HL-60/S4 (cell line): ENCODE measurements at regions not wholly inside any gene's neighbourhood (a gene's known extent, or its start where the extent isn't known, plus 50 kb on each side); places are given as distances from the start of the nearest gene placed in this dataset.

Experiments
- in situ Hi-C: fragments of 300-500 bp; cut with MboI; formaldehyde crosslinking; loops from 2 replicates; pipeline ENCODE4 v1.14.3; 2022; ENCODE audit warnings: low sequenced_read_pairs

DNA sequence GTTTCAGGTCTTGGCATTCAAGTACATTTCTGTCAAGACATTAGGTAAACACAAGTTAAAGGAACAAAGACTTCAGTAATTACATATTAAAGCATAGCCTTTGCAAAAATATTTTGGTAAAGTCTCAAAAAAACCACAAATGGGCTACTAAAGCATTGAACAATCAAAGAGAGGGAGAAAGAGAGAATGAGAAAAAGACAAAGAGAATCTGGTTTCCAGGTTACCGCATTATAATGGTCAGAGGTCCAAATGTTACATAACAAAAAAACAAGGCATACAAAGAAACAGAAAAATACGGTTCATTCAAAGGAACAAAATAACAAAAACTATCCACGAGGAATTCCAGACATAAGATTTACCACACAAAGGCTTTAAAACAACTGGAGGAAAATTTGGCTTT lies 327.9 kb downstream of the AKAIN1 start:
- in situ Hi-C loops = no loop called here

DNA sequence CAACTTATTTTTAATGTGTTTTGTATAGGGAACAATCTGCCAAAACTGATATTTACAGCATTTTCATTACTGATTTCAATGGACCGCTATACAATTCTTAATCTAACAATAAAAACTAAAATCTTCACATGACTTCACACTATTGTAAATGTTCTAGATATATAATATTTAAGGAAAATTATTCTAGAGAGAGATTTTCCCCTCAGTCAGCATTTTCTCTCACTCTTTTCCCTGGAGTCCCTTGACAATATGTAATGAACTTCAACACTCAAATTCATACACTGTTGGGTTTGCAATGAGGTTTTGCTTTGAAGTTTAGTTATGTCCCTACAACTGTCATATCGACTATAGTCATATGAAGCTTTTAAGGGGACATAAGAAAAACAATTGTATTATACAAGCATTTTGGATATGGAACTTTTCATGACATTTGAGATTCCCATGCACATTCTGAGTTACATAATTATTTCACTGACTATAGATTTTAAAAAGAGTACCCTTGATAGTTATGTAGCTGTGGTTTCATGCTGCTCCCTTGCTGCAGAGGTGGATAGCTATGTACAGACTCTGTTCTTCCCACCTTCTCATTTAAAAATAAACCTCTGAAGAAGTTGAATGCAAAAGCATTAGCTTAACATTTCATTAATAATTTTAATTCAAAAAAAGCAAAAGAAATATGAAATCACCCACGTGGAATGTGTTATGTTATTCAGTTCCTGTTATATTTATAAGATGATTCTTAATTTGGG lies 338.5 kb downstream of the AKAIN1 start:
- in situ Hi-C loops = no loop called here

DNA sequence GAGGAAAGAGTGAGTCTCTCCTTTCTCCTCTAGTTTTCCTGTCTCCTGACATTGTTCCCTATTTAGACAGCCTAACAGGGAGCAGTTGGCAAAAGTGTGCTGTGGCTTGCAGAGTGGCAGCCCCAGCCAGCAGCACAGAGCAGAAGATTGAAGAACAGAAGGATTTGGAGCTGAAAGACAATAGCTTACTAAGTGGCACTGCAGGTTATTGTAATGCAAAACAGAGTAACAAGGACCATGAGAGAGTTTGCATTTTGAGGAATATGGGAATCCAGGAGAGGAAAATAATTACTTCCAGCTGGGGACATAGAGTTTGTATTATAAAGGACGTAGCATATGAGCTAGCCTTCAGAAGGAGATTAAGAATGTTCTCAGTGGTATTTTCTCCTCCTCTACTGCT lies 342.4 kb downstream of the AKAIN1 start:
- in situ Hi-C loops = no loop called here

DNA sequence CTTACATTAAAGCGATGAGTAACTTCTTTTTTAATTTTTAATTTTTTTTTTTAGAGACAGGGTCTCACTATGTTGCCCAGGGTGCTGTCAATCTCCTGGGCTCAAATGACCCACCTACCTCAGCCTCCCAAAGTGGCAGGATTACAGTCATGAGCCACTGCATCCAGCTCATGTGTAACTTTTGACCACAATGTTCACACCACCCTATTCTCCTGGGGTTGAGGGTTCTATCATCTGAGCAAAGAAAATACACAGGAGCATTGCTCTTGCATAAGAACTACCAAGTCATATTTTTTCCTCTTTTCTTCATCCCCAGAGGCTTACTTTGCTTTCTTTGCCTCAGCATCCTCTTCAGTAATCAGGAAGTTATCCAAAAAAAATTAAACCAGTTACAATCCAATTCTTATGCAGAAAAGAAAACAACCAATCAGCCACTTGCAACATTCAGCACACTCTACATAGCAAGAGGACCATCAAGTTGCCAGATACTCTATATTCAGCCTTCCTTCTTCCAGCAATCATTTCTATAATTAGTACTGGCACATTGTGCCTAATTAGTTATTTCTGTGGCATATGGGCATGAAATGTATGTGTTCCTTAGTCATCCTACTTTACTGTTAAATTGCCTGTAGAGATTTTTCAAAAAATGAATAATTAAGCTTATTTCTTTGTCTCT lies 345.6 kb downstream of the AKAIN1 start:
- in situ Hi-C loops = no loop called here

DNA sequence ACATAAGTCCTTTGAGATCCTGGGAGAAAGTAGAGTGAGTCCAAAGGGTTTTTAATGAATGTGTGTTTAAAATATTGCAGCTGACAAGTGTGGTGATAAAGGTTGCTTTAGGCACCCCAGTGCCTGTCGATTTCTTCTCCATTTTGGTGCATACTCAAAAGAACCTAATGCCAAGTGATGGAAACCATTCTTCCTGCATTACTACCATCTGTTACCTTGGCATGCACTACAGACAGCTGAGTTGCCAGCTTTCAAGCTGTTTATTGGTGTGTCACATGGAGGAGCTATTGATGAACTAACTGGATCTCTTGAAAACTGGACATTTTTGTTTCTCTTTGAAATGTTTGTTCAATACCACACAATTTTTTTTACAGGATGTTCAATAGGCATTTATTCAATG lies 350.0 kb downstream of the AKAIN1 start:
- in situ Hi-C loops = no loop called here

DNA sequence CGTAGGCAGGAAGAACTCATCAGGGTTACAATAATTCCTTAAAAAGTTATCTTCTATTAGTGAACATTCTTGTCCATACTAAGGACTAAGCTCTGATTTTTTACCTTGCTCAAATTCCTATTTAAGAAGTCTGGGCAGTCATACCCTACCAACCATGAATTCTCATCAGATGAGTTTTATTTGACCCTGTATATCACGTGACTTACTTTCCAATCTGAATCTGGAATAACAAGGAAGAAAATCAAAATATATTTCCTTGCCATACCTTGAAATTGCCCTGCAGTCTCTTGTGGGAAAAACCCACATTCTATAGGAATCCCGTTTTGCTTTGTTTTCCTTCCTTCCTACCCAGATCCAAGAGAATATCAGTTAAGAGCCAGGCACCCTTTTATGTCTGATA lies 352.7 kb downstream of the AKAIN1 start:
- in situ Hi-C loops = no loop called here

DNA sequence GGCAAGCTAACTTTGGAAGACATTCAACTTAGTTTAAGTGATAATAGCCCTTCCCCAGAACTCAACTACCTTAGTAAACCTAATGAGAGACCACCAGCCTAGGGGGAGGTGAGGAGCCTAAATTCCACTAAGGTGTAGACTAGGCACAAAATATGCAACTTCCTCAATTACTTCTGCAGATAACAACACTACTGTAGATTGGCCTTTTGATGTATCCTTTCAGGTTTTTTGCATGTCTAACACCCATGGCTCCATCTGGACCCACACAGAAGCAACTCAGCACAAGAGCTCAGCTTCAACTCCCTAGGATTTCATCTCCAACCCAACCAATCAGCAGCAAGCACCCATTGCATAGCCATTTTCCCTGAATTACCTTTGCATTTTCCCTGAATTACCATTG lies 353.3 kb downstream of the AKAIN1 start:
- in situ Hi-C loops = no loop called here

DNA sequence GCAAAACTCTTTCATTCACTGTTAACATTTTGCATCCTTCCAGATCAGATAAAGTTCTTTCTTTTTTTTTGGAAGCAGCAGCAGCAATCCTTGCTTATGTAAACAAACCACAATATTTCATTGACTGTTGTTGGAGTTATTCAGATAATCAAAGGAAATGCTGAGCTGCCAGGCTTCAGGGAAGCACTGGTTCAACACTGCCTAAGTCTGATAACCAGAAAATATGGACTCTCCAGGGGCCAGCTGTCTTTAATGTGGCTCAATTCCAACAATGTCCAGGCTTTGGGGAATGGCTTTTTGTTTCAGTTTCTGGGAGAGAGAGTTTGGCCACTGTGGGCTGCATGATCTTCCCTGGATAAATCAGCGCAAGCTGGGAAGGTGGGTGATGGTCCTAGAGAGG lies 354.3 kb downstream of the AKAIN1 start:
- in situ Hi-C loops = no loop called here

DNA sequence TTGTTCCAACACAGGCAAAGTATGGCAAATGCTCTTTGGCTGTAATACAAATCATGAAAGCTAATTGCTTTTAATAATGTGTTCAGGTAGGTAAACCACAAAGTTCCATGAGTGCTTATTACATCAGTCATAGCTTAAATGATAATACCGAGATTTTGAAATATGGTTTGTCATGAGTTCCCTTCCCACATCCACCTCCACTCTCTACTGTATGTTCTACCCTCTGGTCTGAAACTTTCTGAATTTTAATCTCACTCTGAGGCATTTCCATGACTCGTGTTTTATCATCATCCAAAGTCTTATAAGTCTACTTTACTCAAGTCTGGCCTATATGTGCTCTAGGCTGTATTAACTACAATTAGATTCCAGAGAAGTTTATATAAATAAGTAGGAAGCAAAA lies 354.8 kb downstream of the AKAIN1 start:
- in situ Hi-C loops = no loop called here

DNA sequence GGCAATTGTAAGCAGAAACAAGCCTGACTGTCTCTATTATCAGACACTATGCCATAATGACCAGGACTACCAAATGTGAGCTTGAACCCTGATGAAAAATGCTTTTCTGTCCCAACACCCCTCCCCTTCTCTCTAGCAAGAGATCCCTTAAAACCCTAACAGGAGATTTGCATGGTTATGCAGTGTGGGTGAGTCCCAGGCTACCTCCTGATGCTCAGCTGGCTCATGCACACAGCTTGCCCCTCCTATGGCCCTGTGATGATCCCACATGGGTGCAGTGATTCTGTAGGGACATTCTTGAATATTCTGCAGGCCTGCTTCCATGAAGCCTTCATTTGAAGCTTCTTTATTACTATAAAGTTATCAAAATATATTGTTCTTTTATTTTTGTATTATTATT lies 357.4 kb downstream of the AKAIN1 start:
- in situ Hi-C loops = no loop called here

DNA sequence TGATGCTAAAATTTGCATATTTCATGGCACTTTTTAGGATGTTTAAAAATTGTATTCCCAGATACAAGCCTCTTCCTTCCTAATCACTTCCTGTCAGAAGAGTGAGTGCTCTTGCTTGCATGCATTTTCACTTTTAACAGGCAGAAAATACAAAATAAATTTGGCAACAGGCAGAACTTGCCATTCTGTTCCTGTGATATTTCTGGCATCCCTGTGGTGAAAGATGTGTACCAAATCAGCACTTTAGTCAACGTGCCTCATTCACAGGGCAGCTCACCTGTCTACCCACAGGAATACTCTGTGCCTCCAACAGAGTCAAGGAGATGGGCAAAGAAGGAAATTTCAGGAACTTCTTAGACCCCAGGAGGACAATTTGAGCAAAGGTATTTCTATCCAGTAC lies 360.9 kb downstream of the AKAIN1 start:
- in situ Hi-C loops = no loop called here

DNA sequence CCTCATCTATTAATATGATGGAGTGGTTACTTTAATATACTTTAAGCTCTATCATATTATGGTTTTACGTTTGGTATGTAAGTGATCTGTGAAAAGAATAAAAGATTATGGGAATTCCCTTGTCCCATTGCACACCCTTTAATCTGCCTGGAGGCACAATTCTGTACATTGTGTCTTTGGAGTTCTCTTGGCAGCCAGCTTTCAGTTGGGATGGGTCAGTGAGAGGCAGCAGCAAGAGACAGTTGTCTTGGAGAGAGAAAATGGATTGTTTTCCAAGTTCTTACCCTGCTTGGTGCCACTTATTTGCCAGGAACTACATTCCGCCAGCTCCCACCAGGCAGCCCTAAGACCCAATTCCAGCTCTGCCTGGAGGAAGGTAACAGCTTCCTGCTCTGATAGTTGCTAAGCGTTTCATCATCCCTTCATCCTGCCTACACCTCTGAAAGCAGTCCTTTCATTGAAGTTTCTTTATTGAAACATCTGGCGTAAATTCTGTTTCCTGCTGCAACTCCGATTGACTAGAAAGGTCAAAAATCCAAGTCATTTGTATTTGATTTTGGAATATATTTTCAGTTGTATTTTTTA lies 365.2 kb downstream of the AKAIN1 start:
- in situ Hi-C loops = no loop called here

DNA sequence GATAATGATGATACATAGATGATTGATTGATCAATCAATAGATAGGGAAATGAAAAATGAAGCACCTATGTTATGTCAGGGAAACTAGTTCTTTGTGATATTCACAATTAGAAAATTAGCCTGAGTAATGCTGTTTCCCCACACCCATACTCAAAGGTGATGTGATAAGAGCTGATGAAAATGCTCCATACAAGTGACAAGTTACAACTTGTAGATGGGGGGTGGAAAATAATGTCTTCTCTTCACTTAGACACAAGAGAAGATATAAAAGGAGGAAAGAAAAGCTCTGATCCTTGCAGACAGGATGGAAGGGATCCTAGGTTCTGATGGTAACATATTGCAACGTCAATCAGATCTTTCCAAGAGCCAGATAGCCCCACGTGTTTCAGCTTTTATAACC lies 365.9 kb downstream of the AKAIN1 start:
- in situ Hi-C loops = no loop called here

DNA sequence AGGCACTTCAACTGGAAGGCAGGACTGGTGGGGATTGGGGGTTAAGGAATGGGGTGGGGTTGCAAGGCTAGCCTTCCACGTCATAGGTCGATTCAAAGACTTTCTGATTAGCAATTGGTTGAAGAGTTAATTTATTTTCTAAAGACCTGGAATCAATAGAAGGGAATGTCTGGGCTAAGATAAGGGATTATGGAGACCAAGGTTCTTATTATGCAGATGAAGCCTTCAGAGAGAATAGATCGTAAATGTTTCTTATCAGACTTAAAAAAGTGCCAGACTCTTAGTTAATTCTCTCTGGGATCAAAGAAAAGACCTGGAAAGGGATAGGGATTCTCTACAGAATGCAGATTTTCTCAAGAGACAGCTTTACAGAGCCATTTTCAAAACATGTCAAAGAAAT lies 368.0 kb upstream of the DLGAP1 start:
- in situ Hi-C loops = no loop called here

DNA sequence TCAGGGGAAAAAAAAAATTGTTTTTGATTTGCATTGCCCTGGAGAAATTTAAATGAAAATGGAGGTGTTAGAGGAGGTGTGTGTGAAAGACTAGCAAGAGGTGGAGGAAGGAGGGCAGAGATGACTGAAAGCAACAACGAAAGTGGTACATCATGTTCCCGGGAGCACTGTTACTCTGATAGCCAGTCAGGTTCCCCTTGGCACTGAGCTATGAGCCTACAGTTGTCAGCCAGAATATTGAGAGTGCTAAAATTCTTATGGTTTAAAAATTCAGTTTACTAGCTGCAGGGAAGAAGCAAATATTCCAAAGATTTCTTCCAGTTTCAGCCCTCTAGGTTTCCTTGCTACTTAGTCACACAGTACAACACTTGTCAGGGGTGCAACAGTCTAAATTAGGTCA lies 366.7 kb upstream of the DLGAP1 start:
- in situ Hi-C loops = no loop called here

DNA sequence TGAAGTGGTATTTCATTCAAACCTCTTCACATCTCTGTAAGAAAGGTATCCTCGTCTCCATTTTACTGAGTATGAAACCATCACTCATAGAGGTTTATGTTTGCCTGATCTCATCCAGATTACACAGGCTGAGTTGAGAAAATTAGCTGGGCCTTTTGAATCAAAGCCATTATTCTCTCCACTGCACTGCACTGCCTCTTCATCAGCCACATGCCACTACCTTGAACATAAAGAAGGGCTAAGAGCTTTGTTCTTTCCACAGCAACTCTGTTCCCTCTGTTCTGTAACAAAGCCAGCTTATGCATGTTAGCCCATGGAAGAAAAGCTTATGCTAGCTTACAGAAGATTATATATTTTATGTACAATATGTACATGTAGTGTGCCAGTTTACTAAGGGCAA lies 362.6 kb upstream of the DLGAP1 start:
- in situ Hi-C loops = no loop called here

DNA sequence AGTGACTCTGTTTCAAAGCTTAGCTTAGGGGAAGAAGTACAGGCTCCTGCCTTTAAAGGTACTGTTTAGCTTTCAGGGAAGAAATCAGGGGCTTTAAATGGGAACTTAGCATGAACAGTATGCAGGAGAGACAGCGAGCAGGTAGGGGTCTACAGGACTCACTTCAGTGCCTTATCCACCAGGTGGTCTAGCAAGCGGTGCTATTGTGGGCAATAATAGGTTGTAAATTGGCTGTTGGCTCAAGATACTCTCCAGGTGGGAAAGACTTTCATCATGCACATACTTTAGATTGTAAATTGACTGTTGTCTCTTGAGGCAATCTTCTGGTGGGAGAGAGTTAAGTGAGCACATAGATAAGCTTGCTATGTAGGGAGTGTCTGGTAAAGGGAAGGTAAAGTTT lies 358.6 kb upstream of the DLGAP1 start:
- in situ Hi-C loops = no loop called here

DNA sequence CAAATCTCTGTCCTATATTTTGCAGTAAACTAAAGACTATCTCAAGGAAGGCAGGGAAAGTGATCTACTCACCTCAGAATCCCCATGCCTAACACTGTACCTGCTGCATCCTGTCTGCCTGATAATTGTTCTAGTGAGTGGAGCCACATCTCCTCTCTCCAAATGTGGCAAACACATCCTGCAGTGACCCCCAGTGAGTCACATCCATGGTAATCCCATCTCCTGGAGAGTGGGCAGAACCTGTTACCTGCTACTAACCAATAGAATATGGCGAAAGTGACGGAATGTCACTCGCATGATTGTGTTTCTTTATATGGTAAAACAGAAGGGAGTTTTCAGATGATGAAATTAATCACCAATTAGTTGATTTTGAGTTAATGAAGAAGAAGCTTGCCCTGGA lies 353.8 kb upstream of the DLGAP1 start:
- in situ Hi-C loops = no loop called here

DNA sequence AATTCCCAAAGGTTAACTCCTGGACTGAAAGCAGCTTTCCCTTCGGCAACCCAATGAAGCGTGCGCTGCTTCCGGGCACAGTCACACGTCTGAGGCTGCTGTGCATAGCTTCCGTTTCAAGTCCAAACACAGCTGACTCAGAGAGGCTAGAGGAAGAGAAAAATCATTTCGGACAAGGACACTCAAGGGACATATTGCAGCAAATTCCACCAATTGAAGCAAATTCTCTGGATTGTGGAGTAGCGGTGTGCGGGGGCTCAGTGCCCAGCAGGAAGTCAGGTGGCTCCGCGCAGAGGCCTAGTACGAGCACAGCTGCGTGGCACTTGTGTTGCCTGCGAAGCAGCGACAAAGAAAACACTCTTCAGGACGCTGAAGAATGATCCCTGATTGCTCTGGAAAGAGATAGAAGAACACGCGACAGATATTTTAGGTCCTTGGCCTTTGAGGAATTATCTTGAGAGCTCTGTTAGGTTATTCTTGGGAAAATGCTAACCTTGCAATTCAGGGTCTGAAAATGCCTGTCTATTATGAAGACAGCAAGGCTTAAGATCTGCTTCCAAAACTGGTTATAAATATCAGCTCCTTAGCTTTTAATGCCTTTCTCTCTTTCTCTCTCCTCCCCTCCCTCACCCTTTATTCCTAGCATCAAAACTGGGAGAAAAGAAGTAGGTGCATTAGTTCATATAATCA lies 352.6 kb upstream of the DLGAP1 start:
- in situ Hi-C loops = no loop called here

DNA sequence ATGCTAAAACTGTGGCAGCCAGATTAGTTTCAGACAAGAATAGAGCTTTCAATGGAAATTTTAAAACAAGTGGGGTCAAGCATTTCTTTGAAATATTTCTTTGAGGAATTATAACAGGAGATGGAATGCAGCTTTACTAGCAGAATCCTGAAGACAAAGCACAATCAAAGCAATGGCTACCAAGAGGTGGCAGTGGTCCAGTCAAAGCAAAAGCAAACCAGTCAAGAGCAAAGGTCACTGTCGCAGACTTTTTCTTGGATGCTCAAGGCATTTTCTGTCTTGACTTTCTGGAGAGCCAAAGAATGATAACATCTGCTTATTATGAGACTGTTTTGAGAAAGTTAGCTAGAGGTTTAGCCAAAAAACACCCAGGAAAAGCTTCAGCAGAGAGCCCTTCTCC lies 351.2 kb upstream of the DLGAP1 start:
- in situ Hi-C loops = no loop called here

DNA sequence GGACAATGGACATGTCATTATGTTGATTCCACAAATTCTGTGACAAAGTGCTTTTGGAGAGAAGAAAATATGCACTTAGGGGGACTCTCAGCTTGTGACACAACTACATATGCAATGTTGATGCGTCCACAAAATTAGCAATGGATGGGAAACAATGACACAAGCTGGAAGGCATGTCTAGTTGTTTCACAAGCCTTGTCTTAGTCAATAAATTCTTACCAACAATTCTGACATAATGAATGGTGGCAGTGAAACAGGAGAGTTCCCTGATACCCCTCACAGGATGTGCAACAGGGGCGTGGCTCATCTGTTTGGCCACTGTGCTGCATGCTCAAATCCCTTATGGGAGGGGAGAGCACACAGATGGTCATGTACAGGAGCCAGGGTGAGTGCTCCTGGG lies 347.2 kb upstream of the DLGAP1 start:
- in situ Hi-C loops = no loop called here

DNA sequence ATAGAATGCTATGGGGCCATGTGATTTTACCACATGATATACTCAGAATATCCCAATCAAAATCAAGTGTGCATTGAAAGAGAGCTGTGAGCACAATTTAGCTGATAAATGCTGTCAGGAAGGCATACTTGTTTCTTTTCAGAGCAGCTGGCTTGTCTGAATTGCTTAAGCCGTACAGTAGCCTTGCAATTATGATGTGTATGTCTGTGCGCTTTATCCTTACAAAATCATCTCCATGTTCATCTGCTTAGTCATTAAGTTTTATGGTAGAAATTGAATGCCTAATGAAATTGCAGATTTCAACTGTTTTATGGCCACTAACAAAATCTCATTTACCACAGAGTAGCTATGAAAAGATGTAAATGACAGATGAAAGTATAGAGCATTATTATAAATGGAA lies 346.0 kb upstream of the DLGAP1 start:
- in situ Hi-C loops = no loop called here
